Trophoblast cell (in vitro differentiated cells and primary cell): ENCODE measurements at regions not wholly inside any gene's neighbourhood (a gene's known extent, or its start where the extent isn't known, plus 50 kb on each side); places are given as distances from the start of the nearest gene placed in this dataset.
"Not testable (repeated sequence)": the region's sequence is repeated elsewhere in the genome, so short reads cannot be mapped to it uniquely, and the experiment has no call there.

ENCODE experiments used
- DNase-seq, 2 donors: peaks; one replicate each; pipeline ENCODE4 v3.0.0-alpha.2; 2016
- H2AFZ ChIP-seq: 2 replicates; pipeline ENCODE4 v1.6.1; 2013; ENCODE audit warnings: low read length, moderate library complexity, mild to moderate bottlenecking; ENCODE audit not compliant: insufficient read depth, poor library complexity
- H2AK5ac ChIP-seq: 2 replicates; pipeline ENCODE4 v1.6.1; 2013; ENCODE audit warnings: mild to moderate bottlenecking, low read length
- H2BK120ac ChIP-seq: 2 replicates; pipeline ENCODE4 v1.6.1; 2013; ENCODE audit warnings: low read length, mild to moderate bottlenecking, moderate library complexity; ENCODE audit not compliant: insufficient read depth, poor library complexity
- H2BK12ac ChIP-seq: 2 replicates; pipeline ENCODE4 v1.6.1; 2013; ENCODE audit warnings: mild to moderate bottlenecking, low read length, moderate library complexity
- H2BK5ac ChIP-seq: 2 replicates; pipeline ENCODE4 v1.6.1; 2013; ENCODE audit warnings: low read length, low read depth, moderate library complexity, mild to moderate bottlenecking; ENCODE audit not compliant: poor library complexity
- H3K14ac ChIP-seq: 2 replicates; pipeline ENCODE4 v1.6.1; 2013; ENCODE audit warnings: mild to moderate bottlenecking, low read length
- H3K18ac ChIP-seq: 2 replicates; pipeline ENCODE4 v1.6.1; 2013; ENCODE audit warnings: mild to moderate bottlenecking, low read length
- H3K23ac ChIP-seq: 2 replicates; pipeline ENCODE4 v1.6.1; 2013; ENCODE audit warnings: low read length
- H3K27ac ChIP-seq: 2 replicates; pipeline ENCODE4 v1.5.1; 2013; ENCODE audit warnings: low read depth, mild to moderate bottlenecking, inconsistent platforms, low read length, moderate library complexity
- H3K27me3 ChIP-seq: 2 replicates; pipeline ENCODE4 v1.6.1; 2013; ENCODE audit warnings: inconsistent platforms, mild to moderate bottlenecking, low read length, moderate library complexity; ENCODE audit not compliant: insufficient read depth
- H3K36me3 ChIP-seq, 2 experiments: 1 replicate in 1 of 2; 2 replicates in 1 of 2; pipeline ENCODE4 v1.6.1; 2013; ENCODE audit warnings: low read length in 2 of 2, mild to moderate bottlenecking in 2 of 2, moderate library complexity in 1 of 2; ENCODE audit not compliant: insufficient read depth in 2 of 2, control insufficient read depth in 1 of 2
- H3K4ac ChIP-seq: 2 replicates; pipeline ENCODE4 v1.6.1; 2013; ENCODE audit warnings: low read depth, mild to moderate bottlenecking, low read length, moderate library complexity
- H3K4me1 ChIP-seq, 2 experiments: 1 replicate in 1 of 2; 2 replicates in 1 of 2; pipeline ENCODE4 v1.6.1; 2013; ENCODE audit warnings: low read length in 2 of 2, mild to moderate bottlenecking in 2 of 2, moderate library complexity in 1 of 2; ENCODE audit not compliant: insufficient read depth in 2 of 2, control insufficient read depth in 1 of 2
- H3K4me2 ChIP-seq: 2 replicates; pipeline ENCODE4 v1.6.1; 2013; ENCODE audit warnings: inconsistent platforms, mild to moderate bottlenecking, low read length, moderate library complexity
- H3K4me3 ChIP-seq: 2 replicates; pipeline ENCODE4 v1.5.1; 2013; ENCODE audit warnings: mild to moderate bottlenecking, low read depth, low read length, inconsistent platforms
- H3K79me1 ChIP-seq: one replicate; pipeline ENCODE4 v1.6.1; 2013; ENCODE audit warnings: low read length
- H3K79me2 ChIP-seq: 2 replicates; pipeline ENCODE4 v1.6.1; 2013; ENCODE audit warnings: low read length, mild to moderate bottlenecking; ENCODE audit not compliant: control insufficient read depth, insufficient read depth, poor library complexity
- H3K9ac ChIP-seq: 2 replicates; pipeline ENCODE4 v1.6.1; 2013; ENCODE audit warnings: mild to moderate bottlenecking, low read length
- H3K9me3 ChIP-seq: 2 replicates; pipeline ENCODE4 v1.6.1; 2013; ENCODE audit warnings: low read depth, mild to moderate bottlenecking, control low read depth, inconsistent platforms, low read length; ENCODE audit not compliant: insufficient read depth
- H4K12ac ChIP-seq: 2 replicates; pipeline ENCODE4 v1.6.1; 2013; ENCODE audit warnings: low read depth, mild to moderate bottlenecking, low read length, moderate library complexity
- H4K8ac ChIP-seq: 2 replicates; pipeline ENCODE4 v1.6.1; 2013; ENCODE audit warnings: low read depth, mild to moderate bottlenecking, low read length, moderate library complexity
- H4K91ac ChIP-seq: one replicate; pipeline ENCODE4 v1.6.1; 2013; ENCODE audit warnings: low read depth, mild to moderate bottlenecking, low read length, moderate library complexity
- WGBS: extraction: QIAGEN DNeasy Blood & Tissue Kit; methylation state at CpG from one replicate; pipeline ENCODE4 v1.1.7; 2013; ENCODE audit warnings: missing lambda C conversion rate; ENCODE audit not compliant: insufficient read length, insufficient coverage; ENCODE audit errors: extremely low coverage; 5-methylcytosine and 5-hydroxymethylcytosine counted together

GRCh38 chr10:64044957-64045632, 523.9 kb downstream of the REEP3 start:
- H3K23ac ChIP-seq, H3K79me2 ChIP-seq, H3K4ac ChIP-seq, H3K4me3 ChIP-seq, H3K18ac ChIP-seq, H3K36me3 ChIP-seq, H4K91ac ChIP-seq, H2BK120ac ChIP-seq, H4K8ac ChIP-seq, H4K12ac ChIP-seq, H3K14ac ChIP-seq, H3K4me2 ChIP-seq, H3K27ac ChIP-seq, H3K79me1 ChIP-seq, H2BK12ac ChIP-seq, H2AK5ac ChIP-seq, H2BK5ac ChIP-seq, H3K9ac ChIP-seq, H3K27me3 ChIP-seq, H2AFZ ChIP-seq, DNase-seq, H3K9me3 ChIP-seq, H3K4me1 ChIP-seq: not testable (repeated sequence)
- no CpG with 5 or more reads among the region's 16 CpGs for WGBS

DNA sequence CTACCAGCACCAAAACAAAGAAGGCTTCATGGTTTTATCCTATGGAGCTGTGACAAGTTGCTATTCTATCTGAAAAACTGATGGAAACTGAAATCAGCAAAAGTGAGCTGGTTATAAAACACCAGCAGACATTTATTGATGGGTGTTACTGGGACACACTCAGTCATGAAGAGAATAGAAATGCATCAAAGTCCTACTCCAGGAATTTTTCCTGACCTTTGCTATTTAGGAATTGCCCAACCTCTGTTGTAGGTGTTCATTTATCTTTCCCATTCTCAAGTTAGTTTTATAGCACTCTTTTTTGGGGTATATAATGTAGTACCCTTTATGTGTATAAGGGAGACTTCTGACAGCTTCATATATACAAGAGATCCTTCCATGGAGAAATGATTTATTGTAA, 533.2 kb downstream of the REEP3 start:
- no peaks in the 10 kb centered on the region for H3K36me3 ChIP-seq
- no peak overlapping the region for H3K9ac ChIP-seq
- no peak overlapping the region for H3K23ac ChIP-seq
- H3K4me1 ChIP-seq = no peaks in the 10 kb centered on the region
- no peak overlapping the region for H2BK120ac ChIP-seq
- no peak overlapping the region for H4K12ac ChIP-seq
- no peaks in the 10 kb centered on the region for H3K79me2 ChIP-seq
- H4K91ac ChIP-seq = no peak overlapping the region
- H2AK5ac ChIP-seq = no peak overlapping the region
- H3K9me3 ChIP-seq = no peaks in the 10 kb centered on the region
- no peaks in the 10 kb centered on the region for H3K27me3 ChIP-seq
- no peaks in the 10 kb centered on the region for H3K79me1 ChIP-seq
- H3K4me3 ChIP-seq = no peak overlapping the region
- H2BK5ac ChIP-seq = no peak overlapping the region
- H3K4ac ChIP-seq = no peak overlapping the region
- no peak overlapping the region for H3K27ac ChIP-seq
- no peak overlapping the region for H2AFZ ChIP-seq
- DNase-seq = no peak
- H4K8ac ChIP-seq = no peak overlapping the region
- H3K18ac ChIP-seq = no peak overlapping the region
- H3K4me2 ChIP-seq = no peak overlapping the region
- no peak overlapping the region for H2BK12ac ChIP-seq
- H3K14ac ChIP-seq = no peak overlapping the region

DNA sequence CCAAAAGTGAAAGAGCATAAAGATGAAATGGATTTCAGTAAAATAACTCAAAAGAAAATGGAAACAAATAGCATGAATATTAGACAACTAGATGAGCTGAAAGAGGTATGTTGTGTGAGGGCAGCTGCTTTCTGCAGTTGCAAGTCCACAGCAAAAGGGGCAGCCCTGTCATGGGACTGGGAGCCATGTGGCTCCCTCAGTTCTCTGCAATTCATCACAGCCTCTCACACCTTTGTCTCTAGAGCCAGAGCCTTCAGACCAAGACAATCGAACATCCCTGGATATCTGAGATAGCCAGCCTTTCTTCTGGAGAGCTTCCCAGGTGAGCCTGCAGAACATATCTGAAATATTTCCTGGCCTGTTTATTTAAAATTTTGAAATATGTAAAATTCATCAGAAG, 538.7 kb downstream of the REEP3 start:
- H3K79me1 ChIP-seq = no peaks in the 10 kb centered on the region
- H3K36me3 ChIP-seq = no peaks in the 10 kb centered on the region
- H3K14ac ChIP-seq = no peak overlapping the region
- no peak overlapping the region for H3K4me3 ChIP-seq
- H3K79me2 ChIP-seq = no peaks in the 10 kb centered on the region
- no peak overlapping the region for H3K18ac ChIP-seq
- no peak overlapping the region for H4K12ac ChIP-seq
- no peak overlapping the region for H3K4ac ChIP-seq
- H3K4me1 ChIP-seq = no peaks in the 10 kb centered on the region
- no peak for DNase-seq
- H3K27ac ChIP-seq = no peak overlapping the region
- no peak overlapping the region for H2BK120ac ChIP-seq
- H3K27me3 ChIP-seq = no peaks in the 10 kb centered on the region
- no peak overlapping the region for H4K8ac ChIP-seq
- no peak overlapping the region for H2AK5ac ChIP-seq
- WGBS = no CpG with 5 or more reads among the region's 1 CpG
- no peak overlapping the region for H2BK12ac ChIP-seq
- H3K9me3 ChIP-seq = no peaks in the 10 kb centered on the region
- no peak overlapping the region for H3K9ac ChIP-seq
- H3K4me2 ChIP-seq = no peak overlapping the region
- H4K91ac ChIP-seq = no peak overlapping the region
- H3K23ac ChIP-seq = no peak overlapping the region
- H2BK5ac ChIP-seq = no peak overlapping the region
- H2AFZ ChIP-seq = no peak overlapping the region

DNA sequence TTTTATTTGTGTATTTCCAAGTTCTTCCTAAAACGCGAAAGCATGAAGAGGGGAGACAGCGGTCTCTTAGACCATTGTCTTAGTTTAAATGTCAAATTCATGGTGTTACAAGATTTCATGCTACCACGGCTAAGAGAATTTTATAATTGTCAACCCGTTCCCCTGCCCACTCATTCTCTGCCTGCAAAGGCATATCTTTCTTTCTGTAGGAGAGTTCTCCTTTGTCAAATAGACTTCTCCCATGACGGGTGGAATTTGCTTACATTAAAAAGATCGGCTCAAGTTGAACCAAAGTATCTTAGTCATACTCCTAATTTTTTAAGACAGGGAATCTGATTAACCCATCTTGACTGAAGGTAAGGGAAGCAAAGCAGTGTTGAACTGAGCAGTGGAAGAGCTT, 539.2 kb downstream of the REEP3 start:
- Histone ChIP-seq H3K4ac (no peak overlapping the region), H3K9ac (no peak overlapping the region), H3K27me3 (no peaks in the 10 kb centered on the region), H4K12ac (no peak overlapping the region), H2BK120ac (no peak overlapping the region), H2AK5ac (no peak overlapping the region), H2AFZ (no peak overlapping the region), H2BK12ac (no peak overlapping the region), H4K91ac (no peak overlapping the region), H3K23ac (no peak overlapping the region), H3K79me1 (no peaks in the 10 kb centered on the region), H3K79me2 (no peaks in the 10 kb centered on the region), H4K8ac (no peak overlapping the region), H3K9me3 (no peaks in the 10 kb centered on the region), H3K4me2 (no peak overlapping the region), H2BK5ac (no peak overlapping the region), H3K18ac (no peak overlapping the region), H3K4me3 (no peak overlapping the region), H3K14ac (no peak overlapping the region), H3K27ac (no peak overlapping the region), H3K36me3 (no peaks in the 10 kb centered on the region), H3K4me1 (no peaks in the 10 kb centered on the region)
- DNase-seq = no peak
- WGBS = no CpG with 5 or more reads among the region's 7 CpGs
